ENCODE measurements at regions not wholly inside any gene's neighbourhood (a gene's known extent, or its start where the extent isn't known, plus 50 kb on each side); places are given as distances from the start of the nearest gene placed in this dataset.
"Not testable (repeated sequence)": the region's sequence is repeated elsewhere in the genome, so short reads cannot be mapped to it uniquely, and the experiment has no call there.

GRCh38 chr5:101626572-101626971 lies 669.5 kb downstream of the SLCO4C1 start:
- DNase-seq = no peak

- DNase-seq = peak; percentile 17
Observed at GRCh38 chr5:101611039-101611438, 685.0 kb downstream of the SLCO4C1 start.

DNA sequence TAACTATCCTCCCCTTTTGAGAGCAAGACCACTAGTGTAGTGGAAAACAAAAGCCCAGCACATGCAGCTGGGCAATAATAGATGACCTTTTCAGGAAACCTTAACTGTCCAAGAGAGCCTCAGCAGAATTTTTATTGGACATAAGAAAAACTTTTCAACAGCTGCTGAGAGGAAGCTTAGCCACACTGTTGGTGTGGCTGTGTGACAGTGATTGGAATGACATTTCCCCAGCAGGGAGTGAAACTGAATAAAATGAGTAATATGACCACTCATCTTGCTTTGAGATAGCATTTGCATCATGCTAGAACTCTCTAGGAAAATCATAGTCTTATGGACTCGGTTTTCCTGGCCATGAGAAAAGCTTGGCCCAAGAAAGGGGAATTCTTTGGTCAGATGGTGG lies 687.8 kb downstream of the SLCO4C1 start:
- DNase-seq = no peak

- no peak for DNase-seq
Observed at GRCh38 chr5:101605700-101606099, 690.4 kb downstream of the SLCO4C1 start.

DNA sequence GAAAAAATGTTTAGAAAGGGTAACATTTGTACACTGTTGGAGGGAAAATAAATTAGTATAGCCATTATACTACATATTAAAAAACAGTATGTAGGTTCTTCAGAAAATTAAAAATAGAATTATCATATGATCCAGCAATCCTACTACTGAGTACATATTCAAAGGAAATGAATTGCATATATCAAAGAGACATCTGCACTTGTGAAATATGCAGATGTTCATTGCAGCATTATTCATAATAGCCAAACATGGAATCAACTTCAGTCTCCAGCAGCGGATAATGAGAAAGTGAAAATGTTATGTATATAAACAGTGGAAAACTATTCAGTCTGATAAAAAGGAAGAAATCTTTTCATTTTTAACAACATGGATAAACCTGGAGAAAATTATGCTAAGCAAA lies 695.5 kb downstream of the SLCO4C1 start:
- DNase-seq = no peak

DNA sequence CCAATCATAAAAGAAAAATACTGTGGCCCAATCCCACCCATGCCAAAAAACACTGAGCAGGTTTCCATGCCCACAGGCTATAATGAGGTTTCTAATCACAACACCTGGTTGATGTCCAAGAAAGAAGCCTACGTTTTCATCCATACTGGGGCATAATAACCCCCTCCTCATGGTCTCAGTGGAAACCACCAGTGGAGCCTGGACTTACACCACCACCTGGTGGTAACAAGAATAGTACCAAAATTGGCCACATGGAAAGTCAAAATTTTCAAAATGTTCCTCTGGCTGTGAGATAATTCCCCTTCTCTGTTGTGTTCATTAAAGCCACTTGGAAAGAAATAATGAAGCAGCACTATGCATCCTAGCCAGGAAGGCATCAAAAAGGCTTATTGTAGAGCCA lies 687.3 kb upstream of the ST8SIA4 start:
- no peak for DNase-seq

DNA sequence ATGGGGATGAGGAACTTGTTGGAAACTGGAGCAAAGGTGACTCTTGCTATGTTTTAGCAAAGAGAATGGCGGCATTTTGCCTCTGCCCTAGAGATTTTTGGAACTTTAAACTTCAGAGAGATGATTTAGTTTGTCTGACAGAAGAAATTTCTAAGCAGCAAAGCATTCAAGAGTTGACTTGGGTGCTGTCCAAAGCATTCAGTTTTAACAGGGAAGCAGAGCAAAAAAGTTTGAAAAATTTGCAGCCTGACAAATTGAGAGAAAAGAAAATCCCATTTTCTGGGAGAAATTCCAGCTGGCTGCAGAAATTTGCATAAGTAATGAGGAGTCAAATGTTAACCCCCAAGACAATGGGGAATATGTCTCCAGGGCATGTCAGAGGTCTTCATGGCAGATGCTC lies 682.3 kb upstream of the ST8SIA4 start:
- no peak for DNase-seq

GRCh38 chr5:101580591-101580990 lies 677.5 kb upstream of the ST8SIA4 start:
- no peak for DNase-seq

DNA sequence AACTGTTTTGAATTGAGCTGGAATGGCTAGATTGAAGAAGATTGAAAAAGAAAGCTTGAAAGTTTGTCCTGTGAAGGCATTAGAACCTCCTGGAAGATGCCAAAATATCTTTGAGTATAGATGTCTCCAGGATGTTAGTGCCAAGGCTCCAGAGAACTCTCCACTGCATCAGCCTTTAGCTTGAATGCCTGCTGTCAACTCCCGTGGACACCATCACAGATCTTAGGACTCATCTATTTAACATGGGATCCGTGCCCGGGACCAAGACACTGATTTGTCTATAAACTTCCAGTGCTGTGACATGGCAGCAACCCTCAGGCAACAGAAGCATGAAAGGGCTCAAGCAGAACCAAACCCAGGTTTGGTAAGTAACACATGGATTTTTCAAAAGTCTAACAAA lies 670.9 kb upstream of the ST8SIA4 start:
- no peak for DNase-seq

DNA sequence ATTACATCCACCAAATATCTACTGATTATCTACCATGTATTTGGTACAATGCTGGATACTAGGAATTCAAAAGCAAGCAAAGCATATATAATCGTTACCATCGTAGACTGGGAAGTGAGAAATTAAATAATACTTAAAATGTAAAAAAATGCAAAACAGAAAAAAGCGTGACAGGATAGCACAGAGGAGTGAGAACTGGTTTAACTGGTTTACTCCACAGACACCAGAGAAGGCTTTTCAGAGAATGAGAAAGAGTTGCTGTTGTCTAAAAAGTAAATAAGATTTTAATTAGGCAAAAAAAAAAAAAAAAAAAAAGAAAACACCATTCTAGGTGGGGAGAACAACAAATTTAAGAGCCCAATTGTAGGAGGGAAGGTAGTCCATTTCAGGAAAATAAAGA lies 657.9 kb upstream of the ST8SIA4 start:
- DNase-seq = no peak

DNA sequence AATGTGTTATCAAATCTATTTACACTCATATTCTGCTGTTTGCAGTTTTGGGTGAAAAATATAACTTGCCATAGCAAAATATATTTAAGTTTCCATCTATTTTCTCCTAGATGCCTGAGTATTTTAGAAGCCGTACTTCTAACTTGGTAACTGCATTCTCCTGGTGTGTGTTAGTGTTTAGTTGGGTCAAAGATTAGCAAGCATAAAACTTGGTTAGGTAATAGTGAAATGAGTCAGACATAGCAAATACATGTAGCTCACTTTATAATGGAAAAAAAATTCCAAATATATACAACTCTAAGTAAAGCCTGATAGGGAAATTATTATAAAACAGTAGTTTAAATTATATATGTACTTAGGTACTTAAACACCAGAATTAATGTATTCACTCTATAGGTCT lies 640.7 kb upstream of the ST8SIA4 start:
- DNase-seq = no peak

- DNase-seq = no peak
Observed at GRCh38 chr5:101539315-101539714, 636.2 kb upstream of the ST8SIA4 start.

GRCh38 chr5:101535626-101536025 lies 632.5 kb upstream of the ST8SIA4 start:
- DNase-seq = no peak

DNA sequence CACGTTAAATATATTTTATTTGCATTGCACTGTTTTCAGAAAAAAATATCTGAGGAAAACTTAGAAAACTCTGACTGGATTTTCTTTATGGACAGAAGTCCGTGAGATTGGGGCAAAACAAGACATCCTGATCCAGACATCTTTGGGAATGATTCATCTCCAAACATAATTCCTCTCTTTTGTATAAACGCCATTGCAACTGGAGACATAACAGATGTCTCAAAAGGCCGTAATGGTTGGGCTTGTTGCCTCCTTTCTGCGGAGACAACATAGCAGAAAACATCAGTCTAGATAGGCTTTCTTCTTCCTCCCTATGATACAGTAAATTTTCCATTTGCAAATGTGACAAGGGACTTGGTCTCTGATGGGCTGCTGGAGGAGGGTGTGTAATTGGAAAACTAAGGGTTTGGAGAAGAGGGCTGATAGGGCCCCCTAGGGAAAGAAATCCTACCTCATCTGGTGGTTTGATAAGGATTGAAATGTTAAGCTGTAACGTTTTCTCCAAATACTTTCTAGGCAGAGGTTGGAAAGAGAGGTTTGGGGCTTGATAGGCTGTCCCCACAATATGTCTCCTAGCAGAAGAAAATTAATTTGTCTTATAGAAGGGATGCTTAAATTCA lies 631.5 kb upstream of the ST8SIA4 start:
- no peak for DNase-seq

DNA sequence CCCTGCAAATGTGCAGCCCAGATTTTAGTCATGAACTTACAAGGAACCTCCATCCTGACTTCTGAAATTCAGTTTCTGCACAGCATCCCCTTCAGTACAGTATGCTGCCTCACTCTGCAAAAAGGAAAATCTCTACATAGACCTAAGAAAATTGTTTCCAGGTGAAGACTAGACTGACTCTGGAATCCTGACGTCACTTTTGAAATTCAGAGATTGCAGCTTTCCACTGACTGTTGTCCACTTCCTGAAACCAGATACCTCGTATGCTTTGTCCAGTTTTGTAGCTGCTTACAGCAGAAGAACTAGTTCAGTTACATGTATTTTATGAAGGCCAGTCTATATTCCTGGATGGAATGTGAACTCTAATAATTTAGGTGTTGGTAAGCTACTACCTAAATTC lies 629.3 kb upstream of the ST8SIA4 start:
- DNase-seq = no peak

- no peak for DNase-seq
Observed at GRCh38 chr5:101531026-101531425, 627.9 kb upstream of the ST8SIA4 start.

DNA sequence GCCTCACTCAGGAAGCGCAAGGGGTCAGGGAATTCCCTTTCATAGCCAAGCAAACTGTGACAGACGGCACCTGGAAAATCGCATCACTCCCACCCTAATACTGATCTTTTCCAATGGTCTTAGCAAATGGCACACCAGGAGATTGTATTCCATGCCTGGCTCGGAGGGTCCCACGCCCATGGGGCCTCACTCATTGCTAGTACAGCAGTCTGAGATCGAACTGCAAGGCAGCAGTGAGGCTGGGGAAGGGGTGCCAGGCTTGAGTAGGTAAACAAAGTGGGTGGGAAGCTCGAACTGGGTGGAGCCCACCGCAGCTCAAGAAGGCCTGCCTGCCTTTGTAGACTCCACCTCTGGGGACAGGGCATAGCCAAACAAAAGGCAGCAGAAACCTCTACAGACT lies 626.0 kb upstream of the ST8SIA4 start:
- DNase-seq = not testable (repeated sequence)

GRCh38 chr5:101520417-101520816 lies 617.3 kb upstream of the ST8SIA4 start:
- no peak for DNase-seq

DNA sequence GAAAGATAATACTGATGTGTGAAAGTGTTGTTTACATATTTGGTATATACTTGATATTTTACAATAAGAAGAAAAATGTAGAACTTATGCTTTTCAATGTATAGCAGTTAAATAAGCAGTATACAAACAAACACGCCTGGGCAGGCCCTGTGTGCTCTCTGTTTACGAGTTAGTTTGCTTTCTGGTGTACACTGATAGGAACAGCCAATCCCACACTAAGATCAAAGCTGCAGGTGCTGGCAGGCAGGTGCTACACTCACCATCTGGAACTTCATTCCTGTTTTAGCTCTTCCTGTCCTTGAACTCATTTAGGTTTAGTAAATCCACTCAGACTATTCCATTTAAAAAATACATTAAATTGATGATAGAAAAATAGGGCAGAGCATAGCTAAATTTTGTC lies 614.7 kb upstream of the ST8SIA4 start:
- DNase-seq = peak; percentile 0

DNA sequence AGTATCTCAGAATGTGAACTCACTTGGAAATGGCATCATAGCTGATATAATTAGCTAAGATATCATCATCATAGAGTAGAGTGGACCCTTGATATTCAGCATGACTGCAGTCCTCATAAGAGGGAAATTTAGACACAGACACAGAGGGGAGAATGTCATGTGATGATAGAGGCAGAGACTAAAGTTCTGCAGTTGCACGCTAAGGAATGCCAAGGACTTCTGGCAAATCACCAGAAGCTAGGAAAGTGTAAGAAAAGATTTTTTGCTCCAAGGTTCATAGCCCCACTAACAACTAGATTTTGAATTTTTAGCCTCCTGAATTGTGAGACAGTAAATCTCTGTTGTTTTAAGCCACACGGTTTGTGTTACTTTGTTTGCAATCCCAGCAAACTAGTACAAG lies 612.6 kb upstream of the ST8SIA4 start:
- DNase-seq = no peak

DNA sequence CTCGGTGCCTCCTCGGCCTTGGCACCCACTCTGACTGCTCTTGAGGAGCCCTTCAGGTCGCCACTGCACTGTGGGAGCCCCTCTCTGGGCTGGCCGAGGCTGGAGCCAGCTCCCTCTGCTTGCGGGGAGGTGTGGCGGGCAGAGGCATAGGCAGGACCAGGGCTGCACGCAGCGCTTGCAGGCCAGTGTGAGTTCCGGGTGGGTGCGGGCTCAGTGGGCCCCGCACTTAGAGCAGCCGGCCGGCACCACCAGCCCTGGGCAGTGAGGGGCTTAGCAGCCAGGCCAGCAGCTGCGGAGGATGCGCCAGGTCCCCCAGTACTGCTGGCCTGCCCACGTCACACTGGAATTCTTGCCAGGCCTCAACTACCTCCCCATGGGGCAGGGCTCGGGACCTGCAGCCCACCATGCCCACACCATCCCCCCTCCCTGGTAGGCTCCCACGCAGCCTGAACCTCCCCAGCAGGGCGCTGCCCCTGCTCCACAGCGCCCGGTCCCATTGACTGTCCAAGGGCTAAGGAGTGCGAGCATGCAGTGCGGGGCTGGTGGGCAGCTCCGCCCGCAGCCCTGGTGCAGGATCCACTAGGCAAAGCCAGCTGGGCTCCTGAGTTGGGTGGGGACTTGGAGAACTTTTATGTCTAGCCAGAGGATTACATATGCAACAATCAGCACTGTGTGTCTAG lies 602.9 kb upstream of the ST8SIA4 start:
- DNase-seq = no peak

DNA sequence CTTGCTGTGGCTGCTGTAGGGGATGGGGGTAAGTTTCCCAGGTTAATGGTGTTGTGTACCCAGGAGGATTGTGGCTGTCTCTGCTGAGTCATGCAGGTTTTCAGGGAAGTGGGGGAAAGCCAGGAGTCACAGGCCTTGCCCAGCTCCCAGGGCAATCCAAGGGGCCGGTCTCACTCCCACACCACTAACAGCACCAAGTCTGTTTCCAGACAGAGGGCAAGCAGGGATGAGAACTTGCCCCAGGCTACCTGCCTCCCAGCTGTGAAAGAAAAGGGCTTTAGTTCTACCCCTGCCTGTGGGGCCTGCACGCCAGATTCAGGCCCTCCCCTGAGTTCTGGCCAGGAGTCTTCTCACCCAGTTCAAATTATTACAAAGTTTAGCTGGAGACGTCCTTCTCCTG lies 579.8 kb upstream of the ST8SIA4 start:
- no peak for DNase-seq

- no peak for DNase-seq
Observed at GRCh38 chr5:101473483-101473882, 570.4 kb upstream of the ST8SIA4 start.

- DNase-seq = no peak
Observed at GRCh38 chr5:101461455-101461854, 558.4 kb upstream of the ST8SIA4 start.

DNA sequence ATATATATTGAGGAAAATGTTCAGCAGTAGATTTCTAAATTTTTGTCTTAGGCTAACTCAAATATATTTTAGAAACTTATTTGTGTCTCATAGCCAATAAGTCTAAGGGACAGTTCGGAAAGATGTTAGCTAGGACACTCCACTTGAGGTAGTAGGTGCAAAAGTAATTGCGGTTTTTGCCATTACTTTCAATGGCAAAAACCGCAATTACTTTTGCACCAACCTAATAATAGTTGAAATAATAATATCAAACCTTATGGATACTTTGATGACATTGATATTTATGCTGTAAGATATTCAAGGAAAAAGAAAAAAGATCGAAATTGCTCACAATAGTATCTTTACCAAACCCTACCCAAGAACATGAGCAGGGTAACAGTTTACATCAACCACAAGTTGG lies 555.5 kb upstream of the ST8SIA4 start:
- no peak for DNase-seq
